HG03520 (cell line): ENCODE measurements at regions not wholly inside any gene's neighbourhood (a gene's known extent, or its start where the extent isn't known, plus 50 kb on each side); places are given as distances from the start of the nearest gene placed in this dataset.
"Not testable (repeated sequence)": the region's sequence is repeated elsewhere in the genome, so short reads cannot be mapped to it uniquely, and the experiment has no call there.

Experiments used
- ATAC-seq: cut with Tn5 transposase; IDR thresholded peaks from one replicate; pipeline ENCODE4 v1.9.1; 2021; ENCODE audit warnings: mild to moderate bottlenecking, moderate library complexity; ENCODE audit not compliant: unreplicated experiment

- no peak for ATAC-seq
These were observed 100.8 kb downstream of the RRAGC start for GRCh38 chr1:38758820-38759219.

GRCh38 chr1:38746941-38747600 lies 112.5 kb downstream of the RRAGC start:
- ATAC-seq = no peak

- no peak for ATAC-seq
These were observed 113.1 kb downstream of the RRAGC start for GRCh38 chr1:38746402-38746935.

GRCh38 chr1:38745476-38746401 lies 113.8 kb downstream of the RRAGC start:
- no peak for ATAC-seq

GRCh38 chr1:38744452-38745350 lies 114.9 kb downstream of the RRAGC start:
- no peak for ATAC-seq

- no peak for ATAC-seq
These were observed 116.4 kb downstream of the RRAGC start for GRCh38 chr1:38743184-38743583.

- no peak for ATAC-seq
These were observed 118.2 kb downstream of the RRAGC start for GRCh38 chr1:38741341-38741740.

GRCh38 chr1:38740487-38740886 lies 119.1 kb downstream of the RRAGC start:
- ATAC-seq = no peak

- ATAC-seq = no peak
These were observed 121.4 kb downstream of the RRAGC start for GRCh38 chr1:38738207-38738606.

GRCh38 chr1:38736399-38736798 lies 123.2 kb downstream of the RRAGC start:
- ATAC-seq = no peak

- no peak for ATAC-seq
These were observed 123.9 kb downstream of the RRAGC start for GRCh38 chr1:38735651-38736161.

GRCh38 chr1:38733761-38734160 lies 125.8 kb downstream of the RRAGC start:
- no peak for ATAC-seq

- no peak for ATAC-seq
These were observed 128.8 kb downstream of the RRAGC start for GRCh38 chr1:38730511-38731397.

- ATAC-seq = no peak
These were observed 131.0 kb downstream of the RRAGC start for GRCh38 chr1:38728585-38728908.

GRCh38 chr1:38727684-38728584 lies 131.6 kb downstream of the RRAGC start:
- no peak for ATAC-seq

- ATAC-seq = not testable (repeated sequence)
These were observed 134.1 kb downstream of the RRAGC start for GRCh38 chr1:38725321-38725961.

- ATAC-seq = no peak
These were observed 135.1 kb downstream of the RRAGC start for GRCh38 chr1:38724160-38725131.
